NCI-H524 (cell line): ENCODE measurements at regions not wholly inside any gene's neighbourhood (a gene's known extent, or its start where the extent isn't known, plus 50 kb on each side); places are given as distances from the start of the nearest gene placed in this dataset.
"Not testable (repeated sequence)": the region's sequence is repeated elsewhere in the genome, so short reads cannot be mapped to it uniquely, and the experiment has no call there.

Source experiments
- DNase-seq, 2 experiments: peaks; one replicate each; lab custom pipeline; 2025; lab: John Stamatoyannopoulos, UW

GRCh38 chrX:18003876-18004275, 142.8 kb upstream of the RAI2 start:
- no peak for DNase-seq

GRCh38 chrX:18002791-18003190, 141.7 kb upstream of the RAI2 start:
- DNase-seq = no peak

GRCh38 chrX:17994429-17994828, 133.3 kb upstream of the RAI2 start:
- peak in 1 of 2 experiments; percentile 31 for DNase-seq

GRCh38 chrX:17993062-17993461, 132.0 kb upstream of the RAI2 start:
- DNase-seq = peak in 1 of 2 experiments; percentile 42

- no peak for DNase-seq
Observed at GRCh38 chrX:17990532-17990931, 129.4 kb upstream of the RAI2 start.

- DNase-seq = no peak
Observed at GRCh38 chrX:17987783-17988182, 126.7 kb upstream of the RAI2 start.

- peak in 1 of 2 experiments; percentile 46 for DNase-seq
Observed at GRCh38 chrX:17986977-17987376, 125.9 kb upstream of the RAI2 start.

GRCh38 chrX:17986440-17986839, 125.3 kb upstream of the RAI2 start:
- DNase-seq = no peak

GRCh38 chrX:17984415-17984814, 123.3 kb upstream of the RAI2 start:
- peak in 1 of 2 experiments; percentile 37 for DNase-seq

- no peak for DNase-seq
Observed at GRCh38 chrX:17983389-17983788, 122.3 kb upstream of the RAI2 start.

- DNase-seq = no peak
Observed at GRCh38 chrX:17977696-17978095, 116.6 kb upstream of the RAI2 start.

GRCh38 chrX:17976955-17977354, 115.9 kb upstream of the RAI2 start:
- DNase-seq = no peak

GRCh38 chrX:17975349-17975748, 114.3 kb upstream of the RAI2 start:
- not testable (repeated sequence) for DNase-seq

- peak in 1 of 2 experiments; percentile 40 for DNase-seq
Observed at GRCh38 chrX:17968367-17968766, 107.3 kb upstream of the RAI2 start.

GRCh38 chrX:17967888-17968287, 106.8 kb upstream of the RAI2 start:
- peak in 1 of 2 experiments; percentile 14 for DNase-seq

- DNase-seq = no peak
Observed at GRCh38 chrX:17964871-17965270, 103.8 kb upstream of the RAI2 start.

GRCh38 chrX:17960891-17961290, 99.8 kb upstream of the RAI2 start:
- DNase-seq = no peak

- peak; percentile 15 to 42 for DNase-seq
Observed at GRCh38 chrX:17944833-17945497, 83.9 kb upstream of the RAI2 start.

- not testable (repeated sequence) for DNase-seq
Observed at GRCh38 chrX:17941171-17941570, 80.1 kb upstream of the RAI2 start.

- no peak for DNase-seq
Observed at GRCh38 chrX:17939724-17940123, 78.6 kb upstream of the RAI2 start.

GRCh38 chrX:17933856-17934255, 72.8 kb upstream of the RAI2 start:
- no peak for DNase-seq

GRCh38 chrX:17932781-17933180, 71.7 kb upstream of the RAI2 start:
- no peak for DNase-seq

- no peak for DNase-seq
Observed at GRCh38 chrX:17931855-17932254, 70.8 kb upstream of the RAI2 start.

- peak in 1 of 2 experiments; percentile 35 for DNase-seq
Observed at GRCh38 chrX:17930850-17931249, 69.8 kb upstream of the RAI2 start.
